ENCODE measurements at regions not wholly inside any gene's neighbourhood (a gene's known extent, or its start where the extent isn't known, plus 50 kb on each side); places are given as distances from the start of the nearest gene placed in this dataset.
A peak's percentile ranks its signal among the peaks of the same experiment; 100 is the strongest.

DNA sequence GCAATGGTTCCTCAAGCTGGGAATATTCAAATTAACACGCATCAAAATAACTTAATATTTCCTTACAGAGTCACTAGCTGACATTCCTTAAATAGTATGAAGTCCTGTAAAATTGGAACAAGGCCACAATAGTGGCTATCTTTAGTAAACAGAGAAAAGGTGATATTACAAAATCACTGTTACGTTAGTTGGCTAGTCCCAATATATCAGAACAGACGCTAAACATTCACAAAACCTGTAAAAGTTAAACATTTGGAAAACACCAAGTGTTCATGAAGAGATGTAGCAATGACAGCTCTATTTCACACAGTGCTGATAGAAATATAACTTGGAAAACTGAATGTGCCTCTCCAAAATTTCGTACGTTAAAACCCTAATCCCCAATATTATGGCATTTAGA lies 61.0 kb upstream of the FAM47C start (continued):
- TF ChIP-seq, protein P1, sequence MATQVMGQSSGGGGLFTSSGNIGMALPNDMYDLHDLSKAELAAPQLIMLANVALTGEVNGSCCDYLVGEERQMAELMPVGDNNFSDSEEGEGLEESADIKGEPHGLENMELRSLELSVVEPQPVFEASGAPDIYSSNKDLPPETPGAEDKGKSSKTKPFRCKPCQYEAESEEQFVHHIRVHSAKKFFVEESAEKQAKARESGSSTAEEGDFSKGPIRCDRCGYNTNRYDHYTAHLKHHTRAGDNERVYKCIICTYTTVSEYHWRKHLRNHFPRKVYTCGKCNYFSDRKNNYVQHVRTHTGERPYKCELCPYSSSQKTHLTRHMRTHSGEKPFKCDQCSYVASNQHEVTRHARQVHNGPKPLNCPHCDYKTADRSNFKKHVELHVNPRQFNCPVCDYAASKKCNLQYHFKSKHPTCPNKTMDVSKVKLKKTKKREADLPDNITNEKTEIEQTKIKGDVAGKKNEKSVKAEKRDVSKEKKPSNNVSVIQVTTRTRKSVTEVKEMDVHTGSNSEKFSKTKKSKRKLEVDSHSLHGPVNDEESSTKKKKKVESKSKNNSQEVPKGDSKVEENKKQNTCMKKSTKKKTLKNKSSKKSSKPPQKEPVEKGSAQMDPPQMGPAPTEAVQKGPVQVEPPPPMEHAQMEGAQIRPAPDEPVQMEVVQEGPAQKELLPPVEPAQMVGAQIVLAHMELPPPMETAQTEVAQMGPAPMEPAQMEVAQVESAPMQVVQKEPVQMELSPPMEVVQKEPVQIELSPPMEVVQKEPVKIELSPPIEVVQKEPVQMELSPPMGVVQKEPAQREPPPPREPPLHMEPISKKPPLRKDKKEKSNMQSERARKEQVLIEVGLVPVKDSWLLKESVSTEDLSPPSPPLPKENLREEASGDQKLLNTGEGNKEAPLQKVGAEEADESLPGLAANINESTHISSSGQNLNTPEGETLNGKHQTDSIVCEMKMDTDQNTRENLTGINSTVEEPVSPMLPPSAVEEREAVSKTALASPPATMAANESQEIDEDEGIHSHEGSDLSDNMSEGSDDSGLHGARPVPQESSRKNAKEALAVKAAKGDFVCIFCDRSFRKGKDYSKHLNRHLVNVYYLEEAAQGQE (IDR thresholded peaks at IDR 0.05; ENCODE audit: unreplicated experiment), result no peak
- TF ChIP-seq EZH2 (IDR thresholded peaks at IDR 0.05; ENCODE audit: low read depth, unreplicated experiment) (no peak), POLR2AphosphoS5 (IDR thresholded peaks at IDR 0.05; ENCODE audit: low read depth) (no peak), EZH2phosphoT487 (IDR thresholded peaks at IDR 0.05; ENCODE audit: unreplicated experiment) (no peak), STAT1 (IDR thresholded peaks at IDR 0.05; ENCODE audit: unreplicated experiment) (no peak)

DNA sequence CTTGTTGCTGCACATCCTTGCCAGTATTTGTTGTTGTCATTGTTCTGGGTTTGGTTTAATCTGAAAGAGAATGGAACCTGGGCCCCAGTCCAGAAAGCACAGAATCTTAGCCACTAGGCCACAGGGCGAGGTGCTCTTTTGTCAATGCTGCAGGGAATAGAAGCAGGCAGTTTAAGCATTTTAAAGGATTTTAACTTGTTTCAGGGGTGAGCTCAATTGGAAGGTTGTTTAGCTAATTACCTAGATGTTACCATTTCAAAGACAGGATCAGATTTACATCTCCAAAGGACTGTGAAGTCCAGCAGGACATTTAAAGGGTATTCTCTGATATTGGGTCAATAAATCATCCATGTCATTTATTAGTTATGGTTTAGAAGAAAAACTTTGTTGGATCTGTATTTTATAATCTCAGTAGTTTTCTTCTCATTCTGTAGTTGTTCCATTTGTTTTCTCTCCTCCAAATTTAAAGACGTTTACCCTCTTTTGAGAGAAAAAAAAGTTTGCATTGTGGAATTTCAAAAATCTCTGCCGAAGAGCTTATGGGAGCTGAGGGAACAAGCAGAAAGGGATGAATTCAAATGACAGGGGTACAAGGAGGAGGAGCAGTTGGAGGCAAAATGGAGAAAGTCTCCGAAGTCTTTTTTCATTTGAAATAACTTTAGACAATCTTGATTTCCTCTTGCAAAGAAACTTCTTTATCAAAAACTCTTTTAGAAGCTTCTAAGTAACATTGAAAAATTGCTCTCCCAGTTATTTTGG lies 57.5 kb upstream of the FAM47C start:
- H3K27ac Mint-ChIP-seq, result peak overlapping the region; percentile 51
- Histone ChIP-seq H3K4me2 (peak overlapping the region; percentile 65), H3F3A (replicated peaks; ENCODE audit: low read depth) (no peaks in the 10 kb centered on the region), H3K27ac (ENCODE audit: low read depth) (no peak overlapping the region), H4K20me1 (replicated peaks; ENCODE audit: insufficient read depth) (no peaks in the 10 kb centered on the region), H3K36me3 (ENCODE audit: insufficient read depth) (no peaks in the 10 kb centered on the region), H3K79me2 (replicated peaks; ENCODE audit: insufficient read depth) (no peaks in the 10 kb centered on the region), H3K9me2 (ENCODE audit: insufficient read depth) (no peaks in the 10 kb centered on the region), H3K4me3 (peak overlapping the region; percentile 37), H3K4me1 (ENCODE audit: insufficient read depth) (peaks cover 22% of the 10 kb centered on the region), H3K27me3 (ENCODE audit: insufficient read depth) (no peaks in the 10 kb centered on the region), H2AFZ (no peak overlapping the region)
- DNase-seq (ENCODE audit: low spot score), result peak; percentile 66
- ATAC-seq, result peak; percentile 97
- TF ChIP-seq EZH2 (IDR thresholded peaks at IDR 0.05; ENCODE audit: low read depth, unreplicated experiment) (no peak), NANOG (IDR thresholded peaks at IDR 0.05; ENCODE audit: borderline replicate concordance) (peak; percentile 96), POLR2AphosphoS5 (IDR thresholded peaks at IDR 0.05; ENCODE audit: low read depth) (peak; percentile 66; the same call in 1 of the 2 replicates)
- TF ChIP-seq, protein P2, sequence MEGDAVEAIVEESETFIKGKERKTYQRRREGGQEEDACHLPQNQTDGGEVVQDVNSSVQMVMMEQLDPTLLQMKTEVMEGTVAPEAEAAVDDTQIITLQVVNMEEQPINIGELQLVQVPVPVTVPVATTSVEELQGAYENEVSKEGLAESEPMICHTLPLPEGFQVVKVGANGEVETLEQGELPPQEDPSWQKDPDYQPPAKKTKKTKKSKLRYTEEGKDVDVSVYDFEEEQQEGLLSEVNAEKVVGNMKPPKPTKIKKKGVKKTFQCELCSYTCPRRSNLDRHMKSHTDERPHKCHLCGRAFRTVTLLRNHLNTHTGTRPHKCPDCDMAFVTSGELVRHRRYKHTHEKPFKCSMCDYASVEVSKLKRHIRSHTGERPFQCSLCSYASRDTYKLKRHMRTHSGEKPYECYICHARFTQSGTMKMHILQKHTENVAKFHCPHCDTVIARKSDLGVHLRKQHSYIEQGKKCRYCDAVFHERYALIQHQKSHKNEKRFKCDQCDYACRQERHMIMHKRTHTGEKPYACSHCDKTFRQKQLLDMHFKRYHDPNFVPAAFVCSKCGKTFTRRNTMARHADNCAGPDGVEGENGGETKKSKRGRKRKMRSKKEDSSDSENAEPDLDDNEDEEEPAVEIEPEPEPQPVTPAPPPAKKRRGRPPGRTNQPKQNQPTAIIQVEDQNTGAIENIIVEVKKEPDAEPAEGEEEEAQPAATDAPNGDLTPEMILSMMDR (conservative IDR thresholded peaks at IDR 0.05; ENCODE audit: low read depth in 2 of 2), result no peak
- H3K36me3 Mint-ChIP-seq (ENCODE audit: low read depth), result no peaks in the 10 kb centered on the region
- H3K4me3 Mint-ChIP-seq, result peak overlapping the region; percentile 56
- no peaks in the 10 kb centered on the region for H3K9me3 Mint-ChIP-seq
- peaks cover 20% of the 10 kb centered on the region; the same call in 2 of the 3 replicates for H3K4me1 Mint-ChIP-seq
- H3K27me3 Mint-ChIP-seq (ENCODE audit: insufficient read depth, low read depth, poor library complexity), result peaks cover 11% of the 10 kb centered on the region
